IPS DF 6.9 (cell line): ENCODE measurements at regions not wholly inside any gene's neighbourhood (a gene's known extent, or its start where the extent isn't known, plus 50 kb on each side); places are given as distances from the start of the nearest gene placed in this dataset.
A peak's percentile ranks its signal among the peaks of the same experiment; 100 is the strongest.

Experiments used
- DNase-seq: peaks from one replicate; pipeline ENCODE4 v3.0.0-alpha.2; 2013; ENCODE audit warnings: low read depth, low spot score
- H3K27ac ChIP-seq: one replicate; pipeline ENCODE4 v1.5.1; 2013; ENCODE audit warnings: low read length, control low read depth
- H3K27me3 ChIP-seq: 2 replicates; pipeline ENCODE4 v1.6.1; 2013; ENCODE audit warnings: mild to moderate bottlenecking, low read length; ENCODE audit not compliant: control insufficient read depth, insufficient read depth
- H3K36me3 ChIP-seq: 2 replicates; pipeline ENCODE4 v1.6.1; 2013; ENCODE audit warnings: low read length; ENCODE audit not compliant: control insufficient read depth, insufficient read depth
- H3K4me1 ChIP-seq: 2 replicates; pipeline ENCODE4 v1.6.1; 2013; ENCODE audit warnings: low read length; ENCODE audit not compliant: control insufficient read depth, insufficient read depth
- H3K4me3 ChIP-seq: 2 replicates; pipeline ENCODE4 v1.5.1; 2013; ENCODE audit warnings: mild to moderate bottlenecking, low read length
- H3K9me3 ChIP-seq: 2 replicates; pipeline ENCODE4 v1.6.1; 2013; ENCODE audit warnings: low read length, inconsistent platforms; ENCODE audit not compliant: control insufficient read depth, insufficient read depth
- WGBS: extraction: QIAGEN DNeasy Blood & Tissue Kit; methylation state at CpG from one replicate; pipeline ENCODE4 v1.1.7; 2013; ENCODE audit warnings: mixed read lengths, missing lambda C conversion rate; ENCODE audit not compliant: insufficient read length, insufficient coverage; 5-methylcytosine and 5-hydroxymethylcytosine counted together

DNA sequence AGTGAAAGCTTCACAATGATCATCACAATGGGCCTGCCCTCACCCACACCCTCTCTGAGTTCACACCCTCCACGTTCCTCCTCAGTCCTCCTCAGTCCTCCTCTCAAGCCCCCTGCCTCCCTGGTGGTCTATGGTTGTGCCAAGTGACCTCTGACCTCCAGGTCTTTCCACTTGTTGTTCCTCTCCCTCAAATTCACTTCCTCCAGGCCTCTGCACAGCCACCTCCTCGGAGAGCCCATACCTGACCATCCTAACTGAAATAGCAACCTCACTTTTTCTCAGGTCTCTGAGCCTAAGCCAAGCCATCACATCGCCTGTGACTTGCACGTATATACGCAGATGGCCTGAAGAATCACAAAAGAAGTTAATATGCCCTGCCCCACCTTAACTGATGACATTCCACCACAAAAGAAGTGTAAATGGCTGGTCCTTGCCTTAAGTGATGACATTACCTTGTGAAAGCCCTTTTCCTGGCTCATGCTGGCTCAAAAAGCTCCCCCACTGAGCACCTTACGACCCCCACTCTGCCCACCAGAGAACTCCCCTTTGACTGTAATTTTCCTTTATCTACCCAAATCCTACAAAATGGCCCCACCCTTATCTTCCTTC is 293.4 kb upstream of the TENM3 start:
- H3K9me3 ChIP-seq, result no peaks in the 10 kb centered on the region
- no CpG with 5 or more reads among the region's 6 CpGs for WGBS
- no peak overlapping the region for H3K4me3 ChIP-seq
- DNase-seq, result peak; percentile 74
- H3K36me3 ChIP-seq, result no peaks in the 10 kb centered on the region
- no peaks in the 10 kb centered on the region for H3K4me1 ChIP-seq
- no peaks in the 10 kb centered on the region for H3K27me3 ChIP-seq
- peak overlapping the region; percentile 52 for H3K27ac ChIP-seq

GRCh38 chr4:181950372-181951127 is 292.7 kb upstream of the TENM3 start:
- Histone ChIP-seq H3K27ac (no peak overlapping the region), H3K36me3 (no peaks in the 10 kb centered on the region)

GRCh38 chr4:181951265-181951664 is 291.9 kb upstream of the TENM3 start:
- Histone ChIP-seq H3K4me3 (no peak overlapping the region), H3K9me3 (no peaks in the 10 kb centered on the region), H3K36me3 (no peaks in the 10 kb centered on the region), H3K4me1 (no peaks in the 10 kb centered on the region), H3K27me3 (no peaks in the 10 kb centered on the region), H3K27ac (no peak overlapping the region)
- WGBS, result no CpG with 5 or more reads among the region's 3 CpGs
- no peak for DNase-seq

More at GRCh38 chr4:181950372-181951127, 292.7 kb upstream of the TENM3 start:
- H3K4me1 ChIP-seq, result no peaks in the 10 kb centered on the region
- H3K4me3 ChIP-seq, result no peak overlapping the region
- no peaks in the 10 kb centered on the region for H3K9me3 ChIP-seq
- WGBS, result no CpG with 5 or more reads among the region's 6 CpGs
- no peaks in the 10 kb centered on the region for H3K27me3 ChIP-seq
- peak; percentile 13 for DNase-seq

GRCh38 chr4:181952478-181952877 is 290.7 kb upstream of the TENM3 start:
- H3K9me3 ChIP-seq, result no peaks in the 10 kb centered on the region
- peaks cover 3% of the 10 kb centered on the region; the same call in 1 of the 2 replicates for H3K4me1 ChIP-seq
- WGBS, result no CpG with 5 or more reads among the region's 7 CpGs
- H3K36me3 ChIP-seq, result no peaks in the 10 kb centered on the region
- no peak overlapping the region for H3K27ac ChIP-seq
- DNase-seq, result no peak
- no peak overlapping the region for H3K4me3 ChIP-seq
- no peaks in the 10 kb centered on the region for H3K27me3 ChIP-seq

DNA sequence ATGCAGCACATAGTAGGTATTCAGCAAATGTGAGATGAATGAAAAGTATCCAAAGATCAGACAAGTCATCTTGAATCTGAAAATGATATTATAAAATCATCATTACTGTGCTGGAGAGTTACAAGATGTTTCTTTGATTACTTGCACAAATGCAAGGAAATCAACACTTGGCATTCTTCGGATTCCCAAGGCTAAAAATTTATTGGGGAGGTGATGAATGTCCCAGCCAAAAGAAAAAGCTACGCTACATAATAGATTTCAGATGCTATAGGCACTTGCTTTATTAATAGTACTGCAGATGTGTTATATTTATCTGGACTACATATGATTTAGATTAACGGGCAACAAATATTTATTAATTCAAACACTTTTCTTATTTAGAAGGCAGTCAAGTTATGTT is 286.7 kb upstream of the TENM3 start:
- WGBS, result no CpG with 5 or more reads among the region's 3 CpGs
- Histone ChIP-seq H3K36me3 (no peaks in the 10 kb centered on the region), H3K4me1 (peaks cover 3% of the 10 kb centered on the region; the same call in 1 of the 2 replicates), H3K9me3 (no peaks in the 10 kb centered on the region), H3K27ac (no peak overlapping the region), H3K27me3 (no peaks in the 10 kb centered on the region), H3K4me3 (no peak overlapping the region)
- DNase-seq, result no peak

DNA sequence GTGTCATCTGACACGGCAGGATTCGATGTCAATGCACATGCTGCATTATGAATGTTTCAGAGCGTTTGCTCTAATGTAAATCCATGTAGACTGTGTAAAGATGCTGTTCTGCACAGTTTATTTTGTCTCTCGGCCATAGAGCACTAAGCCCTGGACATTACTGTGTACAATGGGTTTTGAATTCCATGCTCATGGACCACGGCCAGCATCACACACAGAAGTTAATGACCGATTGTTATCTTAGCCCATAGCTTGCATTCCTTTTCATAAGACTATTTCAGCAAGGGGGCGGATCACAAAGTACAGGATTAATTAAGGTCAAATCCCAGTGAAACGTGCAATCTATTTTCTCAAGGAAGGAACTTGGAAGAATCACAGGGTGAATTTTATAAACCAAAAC is 286.1 kb upstream of the TENM3 start:
- no peak for DNase-seq
- no peak overlapping the region for H3K27ac ChIP-seq
- H3K4me1 ChIP-seq, result peaks cover 3% of the 10 kb centered on the region; the same call in 1 of the 2 replicates
- no peaks in the 10 kb centered on the region for H3K27me3 ChIP-seq
- H3K9me3 ChIP-seq, result no peaks in the 10 kb centered on the region
- no CpG with 5 or more reads among the region's 8 CpGs for WGBS
- H3K4me3 ChIP-seq, result no peak overlapping the region
- no peaks in the 10 kb centered on the region for H3K36me3 ChIP-seq

DNA sequence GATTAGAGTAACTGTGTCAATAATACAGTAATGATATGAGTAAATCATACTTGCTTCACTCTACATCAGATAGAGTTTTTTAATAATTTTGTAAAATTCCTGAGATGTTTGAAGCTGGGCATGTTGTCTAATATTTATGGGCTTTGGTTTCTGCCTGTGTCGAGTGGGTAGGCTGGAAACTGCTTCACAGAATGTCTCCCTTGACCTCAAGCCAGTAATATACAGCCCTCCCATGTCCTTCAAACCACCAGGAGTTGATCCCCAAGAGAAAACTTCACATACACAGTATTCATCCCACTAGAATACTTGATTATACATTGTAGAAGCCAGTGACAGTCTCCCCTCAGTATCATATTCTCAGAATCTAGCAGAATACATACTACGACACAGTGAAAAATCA is 284.8 kb upstream of the TENM3 start:
- no peaks in the 10 kb centered on the region for H3K27me3 ChIP-seq
- WGBS, result no CpG with 5 or more reads among the region's 2 CpGs
- no peak overlapping the region for H3K4me3 ChIP-seq
- no peaks in the 10 kb centered on the region for H3K36me3 ChIP-seq
- H3K9me3 ChIP-seq, result no peaks in the 10 kb centered on the region
- H3K4me1 ChIP-seq, result peaks cover 3% of the 10 kb centered on the region; the same call in 1 of the 2 replicates
- no peak for DNase-seq
- H3K27ac ChIP-seq, result no peak overlapping the region

DNA sequence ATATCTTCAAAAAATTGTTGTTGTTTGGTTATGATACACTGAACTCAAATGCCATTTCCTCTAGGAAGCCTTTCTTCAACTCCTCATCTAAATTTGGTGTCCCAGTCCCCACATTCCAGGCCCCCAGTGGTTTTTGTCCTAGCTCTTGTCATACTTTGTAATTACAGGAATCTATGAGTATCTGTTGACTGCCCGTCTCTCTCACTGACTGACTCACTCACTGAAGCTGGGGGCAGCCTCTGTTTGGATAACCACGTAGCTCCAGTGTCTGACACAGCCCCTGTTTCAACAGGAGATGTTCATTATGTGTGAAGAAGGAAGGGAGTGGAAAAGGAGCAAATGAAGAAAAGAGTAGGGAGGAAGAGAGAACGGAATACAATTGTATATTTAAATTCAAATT is 284.1 kb upstream of the TENM3 start:
- Histone ChIP-seq H3K36me3 (no peaks in the 10 kb centered on the region), H3K9me3 (no peaks in the 10 kb centered on the region), H3K4me3 (no peak overlapping the region), H3K4me1 (peaks cover 3% of the 10 kb centered on the region; the same call in 1 of the 2 replicates), H3K27ac (no peak overlapping the region), H3K27me3 (no peaks in the 10 kb centered on the region)
- WGBS, result no CpG with 5 or more reads among the region's 3 CpGs
- DNase-seq, result no peak

DNA sequence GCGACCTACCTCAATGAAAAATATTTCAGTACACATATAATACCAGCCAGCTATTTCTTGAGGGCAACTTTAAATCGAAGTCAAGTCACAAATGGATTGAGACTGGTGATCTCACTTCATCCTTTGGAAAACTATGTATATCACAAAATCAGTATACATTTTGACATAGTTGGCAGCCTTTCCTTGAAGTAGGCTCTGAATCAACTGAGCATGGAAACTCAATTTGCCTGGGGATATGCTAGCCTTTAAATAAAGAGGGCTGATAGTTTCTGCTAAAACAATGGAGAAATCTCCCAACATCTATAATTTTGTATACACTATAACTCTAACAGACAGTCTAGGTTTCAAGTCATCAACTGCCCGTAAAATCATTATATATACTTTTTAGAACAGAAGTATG is 282.8 kb upstream of the TENM3 start:
- no peak for DNase-seq
- Histone ChIP-seq H3K27ac (no peak overlapping the region), H3K27me3 (no peaks in the 10 kb centered on the region), H3K36me3 (no peaks in the 10 kb centered on the region), H3K4me3 (no peak overlapping the region), H3K4me1 (peaks cover 3% of the 10 kb centered on the region; the same call in 1 of the 2 replicates), H3K9me3 (no peaks in the 10 kb centered on the region; the same call in 1 of the 2 replicates)
- WGBS, result no CpG with 5 or more reads among the region's 3 CpGs

- Histone ChIP-seq H3K4me1 (peaks cover 1% of the 10 kb centered on the region; the same call in 1 of the 2 replicates), H3K27ac (no peak overlapping the region), H3K36me3 (no peaks in the 10 kb centered on the region), H3K9me3 (no peaks in the 10 kb centered on the region; the same call in 1 of the 2 replicates), H3K4me3 (no peak overlapping the region), H3K27me3 (no peaks in the 10 kb centered on the region)
- DNase-seq, result no peak
- WGBS, result no CpG with 5 or more reads among the region's 4 CpGs
Measured at GRCh38 chr4:181962321-181962720, 280.9 kb upstream of the TENM3 start.
